ENCODE measurements at regions not wholly inside any gene's neighbourhood (a gene's known extent, or its start where the extent isn't known, plus 50 kb on each side); places are given as distances from the start of the nearest gene placed in this dataset.

GRCh38 chr6:140711019-140711613 lies 1336.7 kb upstream of the CITED2 start:
- TF ChIP-seq, protein P1, sequence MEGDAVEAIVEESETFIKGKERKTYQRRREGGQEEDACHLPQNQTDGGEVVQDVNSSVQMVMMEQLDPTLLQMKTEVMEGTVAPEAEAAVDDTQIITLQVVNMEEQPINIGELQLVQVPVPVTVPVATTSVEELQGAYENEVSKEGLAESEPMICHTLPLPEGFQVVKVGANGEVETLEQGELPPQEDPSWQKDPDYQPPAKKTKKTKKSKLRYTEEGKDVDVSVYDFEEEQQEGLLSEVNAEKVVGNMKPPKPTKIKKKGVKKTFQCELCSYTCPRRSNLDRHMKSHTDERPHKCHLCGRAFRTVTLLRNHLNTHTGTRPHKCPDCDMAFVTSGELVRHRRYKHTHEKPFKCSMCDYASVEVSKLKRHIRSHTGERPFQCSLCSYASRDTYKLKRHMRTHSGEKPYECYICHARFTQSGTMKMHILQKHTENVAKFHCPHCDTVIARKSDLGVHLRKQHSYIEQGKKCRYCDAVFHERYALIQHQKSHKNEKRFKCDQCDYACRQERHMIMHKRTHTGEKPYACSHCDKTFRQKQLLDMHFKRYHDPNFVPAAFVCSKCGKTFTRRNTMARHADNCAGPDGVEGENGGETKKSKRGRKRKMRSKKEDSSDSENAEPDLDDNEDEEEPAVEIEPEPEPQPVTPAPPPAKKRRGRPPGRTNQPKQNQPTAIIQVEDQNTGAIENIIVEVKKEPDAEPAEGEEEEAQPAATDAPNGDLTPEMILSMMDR (IDR thresholded peaks at IDR 0.05; ENCODE audit: low read length), result no peak
- no peak for TF ChIP-seq EZH2 (optimal IDR thresholded peaks at IDR 0.05; ENCODE audit: low read depth, low read length)
